DND-41 (cell line): ENCODE measurements at regions not wholly inside any gene's neighbourhood (a gene's known extent, or its start where the extent isn't known, plus 50 kb on each side); places are given as distances from the start of the nearest gene placed in this dataset.

Experiments
- ATAC-seq: fragments of 200-7000 bp; cut with Tn5 transposase; 3 replicates; pipeline ENCODE4 v1.9.1; 2021; ENCODE audit warnings: low read depth; ENCODE audit not compliant: insufficient read depth
- DNase-seq: peaks from one replicate; pipeline ENCODE4 v3.0.0-alpha.2; 2020
- H2AFZ ChIP-seq: 2 replicates; pipeline ENCODE4 v1.6.0; 2012; ENCODE audit warnings: low read depth, low read length
- H3K27ac ChIP-seq: 2 replicates; pipeline ENCODE4 v1.5.1; 2012; ENCODE audit warnings: low read length, inconsistent platforms
- H3K27me3 ChIP-seq: fragments of 200-600 bp; sonication (generic); 2 replicates; pipeline ENCODE4 v1.6.0; 2012; ENCODE audit warnings: low read length, mild to moderate bottlenecking, inconsistent platforms; ENCODE audit not compliant: insufficient read depth, poor library complexity
- H3K36me3 ChIP-seq: 2 replicates; pipeline ENCODE4 v1.5.1; 2012; ENCODE audit warnings: low read length, inconsistent platforms; ENCODE audit not compliant: insufficient read depth
- H3K4me1 ChIP-seq: 2 replicates; pipeline ENCODE4 v1.5.1; 2012; ENCODE audit warnings: mild to moderate bottlenecking, low read length; ENCODE audit not compliant: insufficient read depth
- H3K4me2 ChIP-seq: 2 replicates; pipeline ENCODE4 v1.6.0; 2012; ENCODE audit warnings: mild to moderate bottlenecking, moderate library complexity, low read length, inconsistent platforms; ENCODE audit not compliant: insufficient read depth
- H3K4me3 ChIP-seq, 2 experiments: fragments of 200-600 bp in 1 of 2; shearing (Covaris generic) in 1 of 2; 2 replicates each; pipeline ENCODE4 v1.5.1; 2012 to 2016; ENCODE audit warnings: inconsistent platforms in 2 of 2, low read length in 2 of 2, mild to moderate bottlenecking in 2 of 2, low read depth in 1 of 2, moderate library complexity in 1 of 2
- H3K79me2 ChIP-seq: 2 replicates; pipeline ENCODE4 v1.6.0; 2012; ENCODE audit warnings: low read length, inconsistent platforms; ENCODE audit not compliant: insufficient read depth
- H3K9ac ChIP-seq: 2 replicates; pipeline ENCODE4 v1.6.0; 2012; ENCODE audit warnings: low read depth, mild to moderate bottlenecking, inconsistent platforms, low read length, moderate library complexity
- H3K9me3 ChIP-seq: 2 replicates; pipeline ENCODE4 v1.5.1; 2012; ENCODE audit warnings: low read length, moderate library complexity, mild to moderate bottlenecking, inconsistent platforms; ENCODE audit not compliant: insufficient read depth, severe bottlenecking
- H4K20me1 ChIP-seq: 2 replicates; pipeline ENCODE4 v1.6.0; 2012; ENCODE audit warnings: low read length; ENCODE audit not compliant: insufficient read depth
- CTCF ChIP-seq: IDR thresholded peaks from 2 replicates; pipeline ENCODE4 v1.5.1; 2012; ENCODE audit warnings: borderline replicate concordance, low read length, moderate library complexity, mild to moderate bottlenecking; ENCODE audit not compliant: poor library complexity, severe bottlenecking; ENCODE audit errors: extremely low read depth
- EZH2 ChIP-seq: IDR thresholded peaks from 3 replicates; pipeline ENCODE4 v1.6.1; 2012; ENCODE audit warnings: borderline replicate concordance, low read depth, mild to moderate bottlenecking, moderate library complexity, low read length, inconsistent platforms; ENCODE audit not compliant: severe bottlenecking

- H3K4me2 ChIP-seq, result no peak overlapping the region
- DNase-seq (no peak), ATAC-seq (no peak)
- peaks cover 9% of the 10 kb centered on the region for H3K4me1 ChIP-seq
- peak overlapping the region; percentile 34 for H3K27ac ChIP-seq
- H4K20me1 ChIP-seq, result no peaks in the 10 kb centered on the region
- H3K9me3 ChIP-seq, result peaks cover 14% of the 10 kb centered on the region
- H3K79me2 ChIP-seq, result peaks cover 20% of the 10 kb centered on the region
- H3K9ac ChIP-seq, result no peak overlapping the region
- TF ChIP-seq CTCF, result no peak
- no peak for TF ChIP-seq EZH2
- H2AFZ ChIP-seq, result no peak overlapping the region
- peaks cover 44% of the 10 kb centered on the region for H3K36me3 ChIP-seq
- H3K27me3 ChIP-seq, result no peaks in the 10 kb centered on the region
- H3K4me3 ChIP-seq, result no peak overlapping the region
Observed at GRCh38 chr2:858646-859045, 92.0 kb upstream of the SNTG2 start.

GRCh38 chr2:857937-858336, 92.7 kb upstream of the SNTG2 start:
- ATAC-seq (no peak), DNase-seq (no peak)
- peaks cover 50% of the 10 kb centered on the region for H3K36me3 ChIP-seq
- no peak overlapping the region for H3K4me3 ChIP-seq
- no peaks in the 10 kb centered on the region for H4K20me1 ChIP-seq
- H3K27me3 ChIP-seq, result no peaks in the 10 kb centered on the region
- H3K9me3 ChIP-seq, result peaks cover 14% of the 10 kb centered on the region
- no peak overlapping the region for H3K9ac ChIP-seq
- H3K4me2 ChIP-seq, result no peak overlapping the region
- peaks cover 9% of the 10 kb centered on the region for H3K4me1 ChIP-seq
- TF ChIP-seq CTCF (no peak), EZH2 (no peak)
- H2AFZ ChIP-seq, result no peak overlapping the region
- H3K79me2 ChIP-seq, result peaks cover 15% of the 10 kb centered on the region
- peak overlapping the region; percentile 34; the same call in 1 of the 2 replicates for H3K27ac ChIP-seq

- peaks cover 9% of the 10 kb centered on the region for H3K4me1 ChIP-seq
- peaks cover 14% of the 10 kb centered on the region for H3K9me3 ChIP-seq
- TF ChIP-seq EZH2 (no peak), CTCF (no peak)
- no peaks in the 10 kb centered on the region for H4K20me1 ChIP-seq
- H3K4me3 ChIP-seq, result no peak overlapping the region
- DNase-seq (no peak), ATAC-seq (no peak)
- H3K27ac ChIP-seq, result no peak overlapping the region
- H3K4me2 ChIP-seq, result no peak overlapping the region
- peaks cover 15% of the 10 kb centered on the region for H3K79me2 ChIP-seq
- no peak overlapping the region for H2AFZ ChIP-seq
- no peak overlapping the region for H3K9ac ChIP-seq
- H3K27me3 ChIP-seq, result no peaks in the 10 kb centered on the region
- H3K36me3 ChIP-seq, result peaks cover 49% of the 10 kb centered on the region
Observed at GRCh38 chr2:857081-857480, 93.6 kb upstream of the SNTG2 start.

DNA sequence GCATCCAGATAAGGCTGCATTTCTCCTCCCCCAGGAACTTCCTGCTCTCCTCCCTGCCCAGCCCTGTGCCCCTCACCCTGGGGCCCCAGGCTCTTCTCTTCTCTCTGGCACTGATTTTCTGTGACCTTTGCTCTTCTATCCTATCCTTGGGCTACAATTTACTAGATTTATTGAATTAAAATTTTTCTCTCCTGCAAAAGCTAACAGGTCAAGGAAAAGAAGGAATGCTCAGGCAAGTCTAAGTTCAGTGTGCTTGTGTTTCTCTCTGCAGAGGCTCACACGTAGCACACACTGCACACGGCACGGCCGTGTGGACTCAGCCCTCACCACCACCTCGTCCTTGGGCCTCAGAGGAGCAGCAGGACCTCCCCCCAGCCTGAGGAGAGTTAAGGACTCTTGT, 94.2 kb upstream of the SNTG2 start:
- Histone ChIP-seq H3K4me3 (no peak overlapping the region), H3K36me3 (peaks cover 51% of the 10 kb centered on the region), H3K27me3 (no peaks in the 10 kb centered on the region), H3K9me3 (peaks cover 20% of the 10 kb centered on the region), H3K4me1 (peaks cover 9% of the 10 kb centered on the region), H3K9ac (no peak overlapping the region), H3K79me2 (peaks cover 15% of the 10 kb centered on the region), H3K4me2 (no peak overlapping the region), H3K27ac (no peak overlapping the region), H2AFZ (no peak overlapping the region), H4K20me1 (no peaks in the 10 kb centered on the region)
- ATAC-seq, result no peak
- TF ChIP-seq CTCF (no peak), EZH2 (no peak)
- DNase-seq, result no peak
